H1 (cell line): ENCODE measurements at regions not wholly inside any gene's neighbourhood (a gene's known extent, or its start where the extent isn't known, plus 50 kb on each side); places are given as distances from the start of the nearest gene placed in this dataset.

ENCODE experiments used
- CTCF ChIA-PET: fragments of 300-600 bp; sonication (Branson Sonifier 250); formaldehyde crosslinking; loops from one replicate; lab custom pipeline; 2021; ENCODE audit not compliant: partially characterized antibody; lab: Charles Lee
- POLR2A ChIA-PET: fragments of 300-600 bp; sonication (Branson Sonifier 250); formaldehyde crosslinking; loops from one replicate; lab custom pipeline; 2021; ENCODE audit warnings: inconsistent platforms; ENCODE audit not compliant: partially characterized antibody; lab: Charles Lee
- DNase-seq, 2 experiments: peaks; one replicate each; pipeline versions ENCODE4 v3.0.0 to v3.0.0-alpha.2; 2010 to 2022; ENCODE audit warnings: low spot score in 2 of 2, low read depth in 1 of 2, mixed read lengths in 1 of 2
- FAIRE-seq: peaks from 2 replicates; lab custom pipeline; 2011; peaks lifted over from hg19 to GRCh38; lab: Jason Lieb, UNC
- H2AFZ ChIP-seq: 2 replicates; pipeline ENCODE4 v1.8.1; 2012; ENCODE audit warnings: low read length, inconsistent platforms
- H2AK5ac ChIP-seq: 2 replicates; pipeline ENCODE4 v1.6.1; 2013; ENCODE audit warnings: low read depth, low read length
- H2BK120ac ChIP-seq: replicated peaks from 2 replicates; pipeline ENCODE3; 2013; ENCODE audit warnings: low read depth, low read length, inconsistent platforms
- H2BK12ac ChIP-seq: 2 replicates; pipeline ENCODE4 v1.6.1; 2013; ENCODE audit warnings: low read depth, low read length
- H2BK15ac ChIP-seq: 2 replicates; pipeline ENCODE4 v1.6.1; 2013; ENCODE audit warnings: low read length
- H2BK20ac ChIP-seq: 2 replicates; pipeline ENCODE4 v1.6.1; 2013; ENCODE audit warnings: low read length
- H2BK5ac ChIP-seq: 2 replicates; pipeline ENCODE4 v1.6.1; 2013; ENCODE audit warnings: low read depth, low read length
- H3K14ac ChIP-seq: 2 replicates; pipeline ENCODE4 v1.6.1; 2013; ENCODE audit warnings: inconsistent platforms; ENCODE audit not compliant: insufficient read length
- H3K18ac ChIP-seq: 2 replicates; pipeline ENCODE4 v1.6.1; 2013; ENCODE audit warnings: low read length; ENCODE audit errors: extremely low read depth
- H3K23ac ChIP-seq: 2 replicates; pipeline ENCODE4 v1.6.1; 2013; ENCODE audit warnings: inconsistent platforms; ENCODE audit not compliant: insufficient read length
- H3K23me2 ChIP-seq: 2 replicates; pipeline ENCODE4 v1.6.1; 2013; ENCODE audit warnings: low read depth, low read length
- H3K27ac ChIP-seq: 2 replicates; pipeline ENCODE4 v1.6.1; 2011; ENCODE audit warnings: low read depth, low read length, inconsistent platforms
- H3K27me3 ChIP-seq, 4 experiments: replicated peaks in 1 of 4; 1 replicate in 1 of 4; 2 replicates in 3 of 4; pipeline versions ENCODE4 v1.6.1 to v1.8.1; 2011 to 2013; ENCODE audit warnings: low read length in 3 of 4, mild to moderate bottlenecking in 3 of 4, inconsistent platforms in 2 of 4, mixed read lengths in 2 of 4, moderate library complexity in 1 of 4; ENCODE audit not compliant: control insufficient read depth in 3 of 4, insufficient read depth in 3 of 4; ENCODE audit errors: extremely low read depth in 1 of 4
- H3K36me3 ChIP-seq, 4 experiments: 2 replicates each; pipeline versions ENCODE4 v1.6.1 to v1.8.1; 2011 to 2013; ENCODE audit warnings: mild to moderate bottlenecking in 4 of 4, low read length in 3 of 4, moderate library complexity in 2 of 4, control low read depth in 1 of 4, inconsistent platforms in 1 of 4; ENCODE audit not compliant: insufficient read depth in 4 of 4, control insufficient read depth in 2 of 4
- H3K4ac ChIP-seq: replicated peaks from 2 replicates; pipeline ENCODE3; 2013; ENCODE audit warnings: low read length, low read depth, mixed read lengths, inconsistent platforms; ENCODE audit not compliant: insufficient read length
- H3K4me1 ChIP-seq, 4 experiments: replicated peaks in 1 of 4; 1 replicate in 1 of 4; 2 replicates in 3 of 4; pipeline versions ENCODE4 v1.6.1 to v1.8.1; 2011 to 2013; ENCODE audit warnings: low read length in 3 of 4, inconsistent platforms in 2 of 4, mixed read lengths in 1 of 4; ENCODE audit not compliant: insufficient read depth in 4 of 4, control insufficient read depth in 3 of 4
- H3K4me2 ChIP-seq, 2 experiments: 2 replicates each; pipeline versions ENCODE4 v1.6.1 to v1.8.1; 2011 to 2013; ENCODE audit warnings: low read depth in 2 of 2, low read length in 2 of 2, control low read depth in 1 of 2, inconsistent platforms in 1 of 2, mild to moderate bottlenecking in 1 of 2; ENCODE audit not compliant: insufficient read depth in 1 of 2
- H3K4me3 ChIP-seq, 4 experiments: fragments of 200-600, 300-600 bp in 1 of 4; sonication (generic), shearing (Covaris generic), sonication (Bioruptor Twin) in 1 of 4; 2 replicates each; pipeline versions ENCODE4 v1.5.1 to v1.8.1; 2011 to 2016; ENCODE audit warnings: low read length in 4 of 4, low read depth in 3 of 4, control low read depth in 2 of 4, inconsistent platforms in 2 of 4, mild to moderate bottlenecking in 2 of 4, mixed read lengths in 1 of 4, moderate library complexity in 1 of 4; ENCODE audit not compliant: insufficient read depth in 2 of 4; ENCODE audit errors: extremely low read depth in 1 of 4
- H3K56ac ChIP-seq: replicated peaks from 2 replicates; pipeline ENCODE3; 2013; ENCODE audit warnings: low read depth, mild to moderate bottlenecking, mixed read lengths, low read length, inconsistent platforms; ENCODE audit not compliant: insufficient read length
- H3K79me1 ChIP-seq: 2 replicates; pipeline ENCODE4 v1.6.1; 2013; ENCODE audit warnings: low read depth, low read length, control low read depth
- H3K79me2 ChIP-seq, 2 experiments: 2 replicates each; pipeline versions ENCODE4 v1.6.1 to v1.8.1; 2012 to 2013; ENCODE audit warnings: low read length in 2 of 2, mild to moderate bottlenecking in 2 of 2, inconsistent platforms in 1 of 2; ENCODE audit not compliant: insufficient read depth in 2 of 2, control insufficient read depth in 1 of 2
- H3K9ac ChIP-seq, 4 experiments: replicated peaks in 1 of 4; 1 replicate in 1 of 4; 2 replicates in 3 of 4; pipeline versions ENCODE4 v1.6.1 to v1.8.1; 2011 to 2013; ENCODE audit warnings: low read depth in 3 of 4, low read length in 3 of 4, control low read depth in 2 of 4, mild to moderate bottlenecking in 2 of 4, moderate library complexity in 2 of 4, inconsistent platforms in 1 of 4; ENCODE audit errors: extremely low read depth in 1 of 4
- H3K9me3 ChIP-seq, 2 experiments: 2 replicates each; pipeline versions ENCODE4 v1.6.1 to v1.8.1; 2012 to 2013; ENCODE audit warnings: mild to moderate bottlenecking in 2 of 2, moderate library complexity in 2 of 2, control low read depth in 1 of 2, inconsistent platforms in 1 of 2, low read depth in 1 of 2, low read length in 1 of 2, mixed read lengths in 1 of 2; ENCODE audit not compliant: insufficient read depth in 2 of 2
- H4K20me1 ChIP-seq, 2 experiments: replicated peaks in 1 of 2; 2 replicates each; pipeline versions ENCODE3 to v1.8.1; 2011 to 2013; ENCODE audit warnings: inconsistent platforms in 2 of 2, low read length in 2 of 2, mild to moderate bottlenecking in 1 of 2; ENCODE audit not compliant: insufficient read depth in 2 of 2, control insufficient read depth in 1 of 2
- H4K5ac ChIP-seq: 2 replicates; pipeline ENCODE4 v1.6.1; 2013; ENCODE audit warnings: low read length, low read depth, mixed read lengths, inconsistent platforms; ENCODE audit not compliant: insufficient read length
- H4K8ac ChIP-seq: 2 replicates; pipeline ENCODE4 v1.8.0; 2013; ENCODE audit warnings: mild to moderate bottlenecking, moderate library complexity, low read length, inconsistent platforms; ENCODE audit not compliant: insufficient read depth; ENCODE audit errors: extremely low read depth
- H4K91ac ChIP-seq: replicated peaks from 2 replicates; pipeline ENCODE3; 2013; ENCODE audit warnings: low read length, mixed read lengths, inconsistent platforms; ENCODE audit not compliant: insufficient read length
- BRCA1 ChIP-seq: IDR thresholded peaks from 2 replicates; pipeline ENCODE4 v1.6.1; 2012; ENCODE audit warnings: low read depth, low read length, improper control_type of control experiment
- EGR1 ChIP-seq: IDR thresholded peaks from 2 replicates; pipeline ENCODE4 v1.6.1; 2011; ENCODE audit warnings: low read depth, low read length, borderline replicate concordance
- RBBP5 ChIP-seq: IDR thresholded peaks from 2 replicates; pipeline ENCODE4 v1.7.1; 2012; ENCODE audit warnings: low read depth, mild to moderate bottlenecking, inconsistent platforms, low read length, moderate library complexity, borderline replicate concordance
- RNF2 ChIP-seq: fragments of 200-900, 300-1000 bp; sonication (generic); IDR thresholded peaks from 2 replicates; pipeline ENCODE4 v1.7.1; 2016; ENCODE audit warnings: borderline replicate concordance, low read depth, mild to moderate bottlenecking, antibody characterized with exemption, low read length; ENCODE audit not compliant: poor library complexity, severe bottlenecking; ENCODE audit errors: missing control alignments
- WGBS, 2 experiments: shearing (Covaris generic) in 1 of 2; methylation state at CpG; one replicate each; pipeline versions ENCODE4 v1.1.6 to v1.1.7; 2013 to 2015; ENCODE audit warnings: low lambda C conversion rate in 2 of 2, mixed read lengths in 2 of 2, inconsistent platforms in 1 of 2, low coverage in 1 of 2, missing lambda C conversion rate in 1 of 2; ENCODE audit not compliant: insufficient replicate concordance in 2 of 2, insufficient coverage in 1 of 2, insufficient read length in 1 of 2; ENCODE audit errors: extremely low coverage in 1 of 2, missing lambda C conversion rate in 1 of 2; 5-methylcytosine and 5-hydroxymethylcytosine counted together

DNA sequence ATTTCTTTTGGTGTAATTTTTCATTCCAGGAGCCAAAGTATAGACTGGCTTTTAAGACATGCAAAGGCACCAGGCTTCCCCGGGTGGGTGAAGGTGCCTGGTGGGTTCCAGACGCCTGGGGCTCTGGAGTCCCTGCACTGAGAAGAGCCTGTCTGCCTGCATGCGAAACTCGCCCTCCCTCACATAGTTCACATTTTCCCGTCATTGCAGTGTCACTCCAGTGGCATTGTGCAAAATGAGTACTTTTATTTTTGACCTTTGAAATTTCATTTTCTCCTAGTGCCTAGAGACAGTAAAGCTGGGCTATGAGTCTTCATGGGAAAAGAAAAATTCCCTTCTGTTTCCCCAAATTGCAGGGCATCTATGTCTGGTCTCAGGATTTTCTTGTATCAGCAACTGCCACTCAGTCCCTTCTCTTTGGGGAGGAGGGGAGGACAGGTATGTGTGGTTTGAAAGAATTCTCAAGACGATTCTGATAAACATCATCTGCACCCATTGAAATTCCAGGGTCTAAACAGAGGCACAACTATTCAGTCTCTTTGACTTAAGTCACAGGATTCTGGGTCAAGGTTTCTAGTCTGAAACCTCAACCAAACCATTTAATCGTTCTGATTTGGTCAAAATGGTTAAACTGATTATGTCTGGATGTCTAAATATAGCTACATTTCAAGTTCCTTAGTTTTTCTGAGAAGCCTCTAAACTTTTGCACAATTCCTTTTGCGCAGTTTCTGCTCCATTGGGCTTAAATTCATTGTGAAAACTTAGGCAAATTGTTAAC, 107.8 kb downstream of the CYP26A1 start:
- Histone ChIP-seq H2BK5ac (no peak overlapping the region), H3K27ac (no peak overlapping the region), H2AFZ (no peak overlapping the region), H3K79me2 (no peaks in the 10 kb centered on the region), H3K9ac (no peak overlapping the region), H3K79me1 (no peaks in the 10 kb centered on the region), H2BK15ac (no peak overlapping the region), H4K8ac (no peak overlapping the region), H2BK120ac (no peak overlapping the region), H3K23ac (no peak overlapping the region), H2AK5ac (no peak overlapping the region), H3K27me3 (no peaks in the 10 kb centered on the region; a peak in 1 of 7 replicates), H3K9me3 (no peaks in the 10 kb centered on the region), H3K4me3 (no peak overlapping the region), H4K20me1 (no peaks in the 10 kb centered on the region), H3K18ac (no peak overlapping the region), H3K36me3 (no peaks in the 10 kb centered on the region), H2BK20ac (no peak overlapping the region), H3K4me2 (no peak overlapping the region), H3K56ac (no peak overlapping the region), H4K91ac (no peak overlapping the region)
- WGBS, 2 experiments: 86% methylated on average over 8 of the region's 8 CpGs; no CpG with 5 or more reads in 1 of the 2 experiments
- POLR2A ChIA-PET: no interaction called here
- CTCF ChIA-PET: interaction anchor here (0.8 to 1.5 kb wide), 3 partner anchors 16 to 152 kb away, joined by 3 to 4 read pairs (median 3); no protein-coding TSS in a partner anchor
- FAIRE-seq (no peak), DNase-seq (no peak)
- TF ChIP-seq EGR1: no peak
- TF ChIP-seq BRCA1: no peak
- TF ChIP-seq RBBP5: no peak
- no peak for TF ChIP-seq RNF2
- TF ChIP-seq, all 59 proteins: peak for 0
- Histone ChIP-seq H4K5ac (no peak overlapping the region), H3K14ac (no peak overlapping the region), H3K4ac (no peak overlapping the region), H2BK12ac (no peak overlapping the region), H3K4me1 (no peaks in the 10 kb centered on the region), H3K23me2 (no peaks in the 10 kb centered on the region)
